HEK293 (cell line): ENCODE measurements at regions not wholly inside any gene's neighbourhood (a gene's known extent, or its start where the extent isn't known, plus 50 kb on each side); places are given as distances from the start of the nearest gene placed in this dataset.

Experiments used
- CTCF ChIP-seq: fragments of 450-650 bp; formaldehyde crosslinking; IDR thresholded peaks from 2 replicates; pipeline ENCODE4 v1.5.1; 2016; ENCODE audit warnings: missing biosample characterization, missing genetic modification characterization
- KLF1 ChIP-seq: fragments of 450-650 bp; formaldehyde crosslinking; IDR thresholded peaks from 2 replicates; pipeline ENCODE4 v1.5.1; 2016; ENCODE audit warnings: missing biosample characterization, missing genetic modification characterization
- PATZ1 ChIP-seq: fragments of 450-650 bp; formaldehyde crosslinking; IDR thresholded peaks from 2 replicates; pipeline ENCODE4 v1.5.1; 2016; ENCODE audit warnings: missing biosample characterization, missing genetic modification characterization
- YY1 ChIP-seq: fragments of 450-650 bp; formaldehyde crosslinking; IDR thresholded peaks from 2 replicates; pipeline ENCODE4 v1.5.1; 2018; ENCODE audit warnings: missing biosample characterization, missing genetic modification characterization
- ZFP69B ChIP-seq: fragments of 450-650 bp; formaldehyde crosslinking; IDR thresholded peaks from 2 replicates; pipeline ENCODE4 v1.5.1; 2016; ENCODE audit warnings: missing biosample characterization, missing genetic modification characterization
- ZNF398 ChIP-seq: fragments of 450-650 bp; formaldehyde crosslinking; IDR thresholded peaks from 2 replicates; pipeline ENCODE4 v1.5.1; 2017; ENCODE audit warnings: missing biosample characterization, missing genetic modification characterization
- ZNF404 ChIP-seq: fragments of 450-650 bp; formaldehyde crosslinking; IDR thresholded peaks from 2 replicates; pipeline ENCODE4 v1.5.1; 2017; ENCODE audit warnings: missing biosample characterization, missing genetic modification characterization
- ZNF510 ChIP-seq: fragments of 450-650 bp; formaldehyde crosslinking; IDR thresholded peaks from 2 replicates; pipeline ENCODE4 v1.5.1; 2018; ENCODE audit warnings: mild to moderate bottlenecking, missing genetic modification characterization, missing biosample characterization; ENCODE audit not compliant: insufficient replicate concordance
- ZNF704 ChIP-seq: fragments of 450-650 bp; formaldehyde crosslinking; IDR thresholded peaks from 2 replicates; pipeline ENCODE4 v1.5.1; 2016; ENCODE audit warnings: missing biosample characterization, missing genetic modification characterization

DNA sequence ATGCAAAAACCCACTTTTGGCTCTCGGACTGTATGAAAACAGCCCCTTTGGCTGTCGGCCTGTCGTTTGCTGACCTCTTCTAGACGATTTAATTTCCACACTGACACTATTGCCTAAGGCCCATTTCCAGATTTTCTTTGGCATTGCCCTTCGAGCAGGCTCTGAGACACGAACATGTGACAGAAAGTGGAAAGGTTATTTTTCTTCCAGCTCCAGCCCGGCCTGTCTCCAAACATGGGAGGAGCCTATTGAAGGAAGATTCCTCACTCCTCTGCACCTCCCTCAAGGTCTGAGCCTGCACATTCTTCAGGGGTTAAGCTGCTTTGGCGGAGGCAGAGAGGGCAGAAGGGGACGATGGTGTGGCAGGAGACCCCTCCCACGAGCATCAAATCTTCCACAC lies 85.9 kb upstream of the FOXF1 start:
- TF ChIP-seq KLF1 (tag by site-specific recombination) (no peak), ZNF704 (tag by site-specific recombination) (no peak), YY1 (tag by site-specific recombination) (no peak), PATZ1 (tag by site-specific recombination) (no peak), CTCF (tag by site-specific recombination) (no peak), ZNF398 (no peak), ZNF510 (tag by site-specific recombination) (no peak), ZNF404 (tag by site-specific recombination) (no peak), ZFP69B (tag by site-specific recombination) (no peak)
